GM18867 (cell line): ENCODE measurements at regions not wholly inside any gene's neighbourhood (a gene's known extent, or its start where the extent isn't known, plus 50 kb on each side); places are given as distances from the start of the nearest gene placed in this dataset.
"Not testable (repeated sequence)": the region's sequence is repeated elsewhere in the genome, so short reads cannot be mapped to it uniquely, and the experiment has no call there.

ENCODE experiments used
- ATAC-seq: cut with Tn5 transposase; IDR thresholded peaks from one replicate; pipeline ENCODE4 v1.9.1; 2021; ENCODE audit warnings: mild to moderate bottlenecking, moderate library complexity; ENCODE audit not compliant: unreplicated experiment

GRCh38 chr6:147651-148050 is 144.6 kb upstream of the DUSP22 start:
- ATAC-seq, result not testable (repeated sequence)

- peak; percentile 91 for ATAC-seq
Measured at GRCh38 chr6:148051-148984, 144.0 kb upstream of the DUSP22 start.

- ATAC-seq, result not testable (repeated sequence)
Measured at GRCh38 chr6:150147-150546, 142.1 kb upstream of the DUSP22 start.

GRCh38 chr6:152436-152835 is 139.9 kb upstream of the DUSP22 start:
- not testable (repeated sequence) for ATAC-seq

GRCh38 chr6:153026-153425 is 139.3 kb upstream of the DUSP22 start:
- not testable (repeated sequence) for ATAC-seq

- ATAC-seq, result not testable (repeated sequence)
Measured at GRCh38 chr6:153867-154266, 138.4 kb upstream of the DUSP22 start.

- ATAC-seq, result not testable (repeated sequence)
Measured at GRCh38 chr6:154321-155092, 137.8 kb upstream of the DUSP22 start.

GRCh38 chr6:156010-156409 is 136.3 kb upstream of the DUSP22 start:
- no peak for ATAC-seq

GRCh38 chr6:156441-157140 is 135.7 kb upstream of the DUSP22 start:
- not testable (repeated sequence) for ATAC-seq

GRCh38 chr6:157176-157575 is 135.1 kb upstream of the DUSP22 start:
- ATAC-seq, result not testable (repeated sequence)

GRCh38 chr6:161657-162056 is 130.6 kb upstream of the DUSP22 start:
- not testable (repeated sequence) for ATAC-seq

- ATAC-seq, result no peak
Measured at GRCh38 chr6:164720-165119, 127.6 kb upstream of the DUSP22 start.

GRCh38 chr6:165263-165662 is 127.0 kb upstream of the DUSP22 start:
- ATAC-seq, result no peak

GRCh38 chr6:165906-166305 is 126.4 kb upstream of the DUSP22 start:
- no peak for ATAC-seq

GRCh38 chr6:168865-169455 is 123.3 kb upstream of the DUSP22 start:
- ATAC-seq, result no peak

- no peak for ATAC-seq
Measured at GRCh38 chr6:174036-174435, 118.3 kb upstream of the DUSP22 start.

- no peak for ATAC-seq
Measured at GRCh38 chr6:175680-176079, 116.6 kb upstream of the DUSP22 start.

- ATAC-seq, result no peak
Measured at GRCh38 chr6:176766-177165, 115.5 kb upstream of the DUSP22 start.

GRCh38 chr6:178119-178518 is 114.2 kb upstream of the DUSP22 start:
- ATAC-seq, result no peak

- not testable (repeated sequence) for ATAC-seq
Measured at GRCh38 chr6:178929-179328, 113.4 kb upstream of the DUSP22 start.
